ENCODE measurements at regions not wholly inside any gene's neighbourhood (a gene's known extent, or its start where the extent isn't known, plus 50 kb on each side); places are given as distances from the start of the nearest gene placed in this dataset.
"Not testable (repeated sequence)": the region's sequence is repeated elsewhere in the genome, so short reads cannot be mapped to it uniquely, and the experiment has no call there.

DNA sequence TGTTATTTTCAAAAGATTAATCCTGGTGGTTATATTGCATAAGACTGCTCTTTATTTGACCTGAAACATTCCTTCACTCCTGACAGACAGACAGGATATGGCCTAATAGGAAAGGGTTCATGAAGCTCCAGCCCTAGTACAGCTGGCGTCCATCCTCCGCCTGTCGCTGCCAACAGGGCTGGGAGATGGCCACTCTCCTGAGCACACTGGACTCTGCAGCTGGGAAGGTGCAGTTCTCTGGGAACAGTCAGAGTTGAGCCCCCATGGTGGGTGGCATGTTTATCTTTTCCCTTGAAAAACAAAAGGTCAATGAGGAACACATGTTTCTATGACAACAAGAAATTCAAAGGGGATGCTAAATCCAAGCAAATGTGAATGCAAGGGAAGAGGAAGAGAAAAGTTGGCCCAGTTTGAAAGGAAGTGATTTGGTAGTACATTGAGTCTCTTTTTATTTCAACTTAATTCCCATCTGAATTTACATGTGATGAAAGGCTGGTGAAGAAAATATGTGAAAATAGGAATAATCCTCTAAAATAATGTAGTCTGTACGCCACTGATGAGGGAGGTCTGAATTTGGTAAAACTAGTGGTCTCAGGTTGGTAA is 89.9 kb upstream of the DCN start:
- intact Hi-C loops (cut with micrococcal nuclease): no loop called here
- H3K4me1 Mint-ChIP-seq (ENCODE audit: low read depth): no peaks in the 10 kb centered on the region

DNA sequence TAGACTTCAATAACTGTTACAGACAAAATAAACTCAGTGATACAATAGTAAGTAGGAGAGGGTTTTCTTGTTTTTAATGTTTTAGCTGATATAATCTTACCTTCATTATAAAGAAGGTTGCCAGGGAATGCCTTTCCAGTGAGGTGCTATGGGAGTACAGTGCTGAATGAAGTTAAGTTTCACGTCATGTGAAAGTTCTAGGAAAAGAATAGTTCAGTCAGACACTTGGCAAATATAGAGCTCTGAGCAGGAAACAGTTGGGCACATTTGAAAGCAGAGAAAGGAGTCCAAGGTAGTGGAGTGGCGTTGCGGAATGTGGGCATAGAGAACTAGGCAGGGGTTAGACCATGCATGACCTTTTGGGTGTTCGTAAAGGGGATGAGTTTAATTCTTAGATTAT is 88.6 kb upstream of the DCN start:
- Mint-ChIP-seq H3K27me3 (ENCODE audit: insufficient read depth) (no peaks in the 10 kb centered on the region), H3K27ac (no peak overlapping the region), H3K4me3 (no peak overlapping the region), H3K36me3 (ENCODE audit: low read depth) (no peaks in the 10 kb centered on the region), H3K4me1 (ENCODE audit: low read depth) (no peaks in the 10 kb centered on the region), H3K9me3 (no peaks in the 10 kb centered on the region)
- DNase-seq (ENCODE audit: low spot score): no peak
- intact Hi-C loops (cut with micrococcal nuclease): no loop called here

More for the DNA sequence above, 89.9 kb upstream of the DCN start:
- DNase-seq (ENCODE audit: low spot score): no peak
- H3K4me3 Mint-ChIP-seq: no peak overlapping the region
- H3K36me3 Mint-ChIP-seq (ENCODE audit: low read depth): no peaks in the 10 kb centered on the region
- no peak overlapping the region for H3K27ac Mint-ChIP-seq
- no peaks in the 10 kb centered on the region for H3K27me3 Mint-ChIP-seq (ENCODE audit: insufficient read depth)
- H3K9me3 Mint-ChIP-seq: no peaks in the 10 kb centered on the region

DNA sequence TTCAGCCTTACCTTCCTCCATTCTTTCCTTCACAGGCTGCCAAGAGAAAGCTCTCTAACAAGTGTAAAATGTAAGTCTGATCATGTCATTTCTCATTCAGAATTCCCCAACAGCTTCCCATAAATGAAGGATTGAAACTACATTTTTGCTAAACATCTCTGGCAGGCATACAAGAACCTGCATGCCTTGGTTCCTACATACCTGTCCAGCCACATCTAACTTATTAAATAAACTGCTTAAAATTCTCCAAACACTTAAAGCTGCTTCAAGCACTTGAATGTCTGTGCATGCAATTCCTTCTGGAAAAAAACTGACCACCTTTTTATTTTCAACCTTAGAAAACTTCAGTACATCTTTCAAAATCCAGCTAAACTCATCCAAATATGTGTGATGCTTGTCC is 84.4 kb upstream of the DCN start:
- no peaks in the 10 kb centered on the region for H3K9me3 Mint-ChIP-seq
- H3K27ac Mint-ChIP-seq: no peak overlapping the region
- no peak for DNase-seq (ENCODE audit: low spot score)
- no peaks in the 10 kb centered on the region for H3K4me1 Mint-ChIP-seq (ENCODE audit: low read depth)
- intact Hi-C loops (cut with micrococcal nuclease): no loop called here
- H3K36me3 Mint-ChIP-seq (ENCODE audit: low read depth): no peaks in the 10 kb centered on the region
- H3K4me3 Mint-ChIP-seq: no peak overlapping the region
- H3K27me3 Mint-ChIP-seq (ENCODE audit: insufficient read depth): no peaks in the 10 kb centered on the region

GRCh38 chr12:91264178-91264577 is 81.6 kb upstream of the DCN start:
- intact Hi-C loops (cut with micrococcal nuclease): no loop called here
- H3K4me3 Mint-ChIP-seq: no peak overlapping the region

DNA sequence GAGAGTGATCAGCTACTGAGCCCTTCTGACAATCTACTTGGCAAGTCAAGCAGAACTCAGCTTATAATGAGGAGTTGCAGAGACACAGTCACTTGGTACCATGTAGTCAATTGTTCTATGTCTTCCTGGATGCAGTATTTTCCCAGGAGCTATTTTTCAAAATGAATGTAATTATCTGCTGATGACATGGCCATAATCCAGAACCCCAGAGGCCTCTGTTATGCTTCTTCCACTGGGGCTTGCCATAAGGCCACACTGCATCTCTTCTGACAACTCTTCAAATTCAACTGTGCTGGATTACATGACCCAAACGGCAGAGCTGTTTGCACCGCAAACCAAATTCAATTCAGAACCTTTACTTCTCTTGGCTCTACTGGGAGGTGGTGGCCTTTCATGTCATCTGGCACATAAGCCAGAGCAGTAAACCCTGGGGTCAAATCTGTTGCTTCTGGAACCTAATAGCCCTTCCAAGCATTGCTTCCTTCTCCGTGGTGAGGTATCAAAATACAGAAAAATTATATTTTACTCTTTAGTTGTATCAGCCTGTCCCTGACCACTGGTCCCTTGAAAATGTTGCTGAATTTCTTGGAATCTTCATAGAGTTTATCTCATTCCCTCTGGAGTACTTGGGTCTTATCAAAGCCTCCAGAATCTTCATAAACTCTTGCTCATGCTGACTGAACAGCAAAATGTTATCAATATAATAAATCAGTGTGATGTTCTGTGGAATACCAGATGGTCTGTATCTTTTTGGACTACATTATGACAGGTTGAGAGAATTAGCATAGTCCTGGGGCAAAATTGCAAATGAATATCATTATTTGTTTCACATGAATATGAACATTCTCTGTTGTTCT is 79.4 kb upstream of the DCN start:
- Mint-ChIP-seq H3K36me3 (ENCODE audit: low read depth) (no peaks in the 10 kb centered on the region), H3K9me3 (no peaks in the 10 kb centered on the region), H3K4me3 (no peak overlapping the region), H3K27me3 (ENCODE audit: insufficient read depth) (no peaks in the 10 kb centered on the region), H3K4me1 (ENCODE audit: low read depth) (no peaks in the 10 kb centered on the region), H3K27ac (no peak overlapping the region)
- intact Hi-C loops (cut with micrococcal nuclease): no loop called here
- no peak for DNase-seq (ENCODE audit: low spot score)

More at GRCh38 chr12:91264178-91264577, 81.6 kb upstream of the DCN start:
- H3K27me3 Mint-ChIP-seq (ENCODE audit: insufficient read depth): no peaks in the 10 kb centered on the region
- H3K36me3 Mint-ChIP-seq (ENCODE audit: low read depth): no peaks in the 10 kb centered on the region
- no peaks in the 10 kb centered on the region for H3K4me1 Mint-ChIP-seq (ENCODE audit: low read depth)
- no peak overlapping the region for H3K27ac Mint-ChIP-seq
- H3K9me3 Mint-ChIP-seq: no peaks in the 10 kb centered on the region
- no peak for DNase-seq (ENCODE audit: low spot score)

DNA sequence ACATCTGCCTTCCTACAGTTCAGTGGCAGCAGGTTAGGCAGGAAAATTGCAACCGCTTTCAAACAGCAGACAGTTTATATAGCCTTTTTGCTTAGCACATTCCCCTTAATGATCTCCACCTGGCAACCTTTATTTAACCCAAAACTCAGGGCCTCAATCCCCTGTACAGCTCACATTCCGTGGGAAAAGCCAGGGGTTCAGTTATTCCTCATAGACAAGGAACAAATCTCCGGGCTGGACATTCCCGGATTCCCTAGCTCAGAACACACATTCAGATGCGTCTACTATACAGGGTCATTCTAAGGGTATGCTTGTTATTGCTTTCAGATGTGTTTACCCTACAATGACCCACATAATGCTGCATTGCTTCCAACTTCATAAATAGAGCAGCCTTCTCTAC is 73.8 kb upstream of the DCN start:
- H3K4me3 Mint-ChIP-seq: no peak overlapping the region
- H3K4me1 Mint-ChIP-seq (ENCODE audit: low read depth): no peaks in the 10 kb centered on the region
- H3K9me3 Mint-ChIP-seq: no peaks in the 10 kb centered on the region
- H3K36me3 Mint-ChIP-seq (ENCODE audit: low read depth): no peaks in the 10 kb centered on the region
- no peaks in the 10 kb centered on the region for H3K27me3 Mint-ChIP-seq (ENCODE audit: insufficient read depth)
- DNase-seq (ENCODE audit: low spot score): no peak
- intact Hi-C loops (cut with micrococcal nuclease): no loop called here
- H3K27ac Mint-ChIP-seq: no peak overlapping the region

GRCh38 chr12:91252341-91252740 is 69.7 kb upstream of the DCN start:
- Mint-ChIP-seq H3K27me3 (ENCODE audit: insufficient read depth) (no peaks in the 10 kb centered on the region), H3K36me3 (ENCODE audit: low read depth) (no peaks in the 10 kb centered on the region), H3K27ac (no peak overlapping the region), H3K4me1 (ENCODE audit: low read depth) (no peaks in the 10 kb centered on the region), H3K9me3 (no peaks in the 10 kb centered on the region), H3K4me3 (no peak overlapping the region)
- intact Hi-C loops (cut with micrococcal nuclease): no loop called here
- DNase-seq (ENCODE audit: low spot score): no peak

DNA sequence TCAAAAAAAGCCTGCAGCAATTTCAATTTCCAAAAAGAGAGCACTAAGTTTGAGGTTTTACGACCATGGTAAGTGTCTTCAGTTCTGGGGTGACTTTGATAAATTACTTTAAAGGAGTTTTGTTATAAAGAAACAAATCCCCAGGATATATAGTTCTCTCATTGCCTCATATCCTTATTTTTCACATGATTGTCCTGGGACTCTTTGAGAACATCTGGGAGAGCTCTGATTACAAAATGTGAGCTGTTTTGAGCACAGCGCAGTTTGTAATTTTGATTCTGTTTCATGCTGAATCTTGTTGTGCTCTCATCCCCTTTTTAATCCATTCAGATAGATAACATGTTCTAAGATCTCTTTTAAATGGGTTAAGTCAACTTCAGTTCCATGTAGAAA is 67.7 kb upstream of the DCN start:
- Mint-ChIP-seq H3K9me3 (no peaks in the 10 kb centered on the region), H3K4me3 (no peak overlapping the region), H3K36me3 (ENCODE audit: low read depth) (no peaks in the 10 kb centered on the region), H3K27me3 (ENCODE audit: insufficient read depth) (no peaks in the 10 kb centered on the region), H3K4me1 (ENCODE audit: low read depth) (no peaks in the 10 kb centered on the region), H3K27ac (no peak overlapping the region)
- intact Hi-C loops (cut with micrococcal nuclease): no loop called here
- DNase-seq (ENCODE audit: low spot score): no peak

DNA sequence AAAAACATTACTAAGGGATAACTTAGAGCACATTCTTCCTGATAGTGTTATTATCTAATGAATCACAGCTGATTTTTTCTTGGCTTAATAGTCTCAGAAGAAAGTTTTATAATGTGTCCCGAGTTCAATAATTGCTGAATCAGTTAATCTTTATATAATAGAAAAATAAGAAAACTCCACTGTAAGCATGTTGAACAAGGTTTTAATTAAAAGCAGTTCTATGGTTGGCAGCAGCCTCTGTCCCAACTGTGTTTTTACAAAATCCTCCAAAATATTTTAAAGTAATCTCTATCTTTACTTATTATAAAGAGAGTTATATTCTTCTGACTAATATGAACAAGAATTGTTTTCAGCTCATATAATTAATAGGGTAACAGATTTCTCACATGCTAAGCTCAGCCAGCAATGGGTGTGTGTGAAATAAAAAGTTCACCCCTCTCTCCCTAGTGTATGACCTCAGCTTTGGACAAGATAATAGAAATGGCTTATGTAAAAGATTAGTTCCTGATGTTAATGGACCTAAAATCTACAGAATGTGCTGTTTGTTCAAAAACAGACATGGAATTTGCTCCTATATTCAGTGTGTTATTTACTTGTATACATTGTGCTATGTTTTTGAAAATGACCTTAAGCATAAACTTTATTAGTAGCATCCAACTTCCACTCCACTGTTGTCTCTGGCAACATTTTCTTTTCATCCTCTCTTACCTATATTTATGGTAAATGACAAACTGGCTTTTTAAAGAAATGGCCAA is 67.1 kb upstream of the DCN start:
- no peak overlapping the region for H3K4me3 Mint-ChIP-seq
- no peaks in the 10 kb centered on the region for H3K9me3 Mint-ChIP-seq
- intact Hi-C loops (cut with micrococcal nuclease): no loop called here
- no peaks in the 10 kb centered on the region for H3K4me1 Mint-ChIP-seq (ENCODE audit: low read depth)
- H3K27me3 Mint-ChIP-seq (ENCODE audit: insufficient read depth): no peaks in the 10 kb centered on the region
- H3K36me3 Mint-ChIP-seq (ENCODE audit: low read depth): no peaks in the 10 kb centered on the region
- DNase-seq (ENCODE audit: low spot score): no peak
- H3K27ac Mint-ChIP-seq: no peak overlapping the region

DNA sequence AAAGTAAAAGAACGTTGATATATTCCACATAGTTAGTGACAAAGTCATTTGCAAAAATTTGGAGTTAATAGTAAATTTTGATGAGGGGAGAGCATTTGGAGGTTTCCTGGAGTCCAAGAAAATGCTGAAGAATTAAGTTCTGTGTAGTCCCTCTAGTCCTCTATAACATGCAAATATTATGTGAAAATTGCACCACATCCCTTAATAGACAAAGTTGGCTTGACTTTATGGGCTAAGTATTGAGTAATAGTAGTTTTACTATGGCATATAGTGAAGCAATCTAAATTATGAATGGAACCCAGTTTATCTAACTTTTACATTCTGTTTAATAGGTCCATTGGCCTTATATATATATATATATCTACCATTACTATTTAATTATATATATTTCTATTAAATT is 66.4 kb upstream of the DCN start:
- H3K27me3 Mint-ChIP-seq (ENCODE audit: insufficient read depth): no peaks in the 10 kb centered on the region
- H3K4me3 Mint-ChIP-seq: no peak overlapping the region
- no peaks in the 10 kb centered on the region for H3K4me1 Mint-ChIP-seq (ENCODE audit: low read depth)
- no peak overlapping the region for H3K27ac Mint-ChIP-seq
- DNase-seq (ENCODE audit: low spot score): no peak
- H3K36me3 Mint-ChIP-seq (ENCODE audit: low read depth): no peaks in the 10 kb centered on the region
- intact Hi-C loops (cut with micrococcal nuclease): no loop called here
- H3K9me3 Mint-ChIP-seq: no peaks in the 10 kb centered on the region

- intact Hi-C loops (cut with micrococcal nuclease); H3K4me3 Mint-ChIP-seq; H3K9me3 Mint-ChIP-seq; H3K36me3 Mint-ChIP-seq (ENCODE audit: low read depth); DNase-seq (ENCODE audit: low spot score); H3K4me1 Mint-ChIP-seq (ENCODE audit: low read depth); H3K27ac Mint-ChIP-seq; H3K27me3 Mint-ChIP-seq (ENCODE audit: insufficient read depth): not testable (repeated sequence)
Measured at GRCh38 chr12:91243177-91243576, 60.6 kb upstream of the DCN start.

GRCh38 chr12:91241756-91242155 is 59.1 kb upstream of the DCN start:
- intact Hi-C loops (cut with micrococcal nuclease): no loop called here
- H3K36me3 Mint-ChIP-seq (ENCODE audit: low read depth): no peaks in the 10 kb centered on the region
- H3K27me3 Mint-ChIP-seq (ENCODE audit: insufficient read depth): no peaks in the 10 kb centered on the region
- DNase-seq (ENCODE audit: low spot score): no peak
- no peak overlapping the region for H3K27ac Mint-ChIP-seq
- H3K4me1 Mint-ChIP-seq (ENCODE audit: low read depth): no peaks in the 10 kb centered on the region
- no peaks in the 10 kb centered on the region for H3K9me3 Mint-ChIP-seq
- no peak overlapping the region for H3K4me3 Mint-ChIP-seq

DNA sequence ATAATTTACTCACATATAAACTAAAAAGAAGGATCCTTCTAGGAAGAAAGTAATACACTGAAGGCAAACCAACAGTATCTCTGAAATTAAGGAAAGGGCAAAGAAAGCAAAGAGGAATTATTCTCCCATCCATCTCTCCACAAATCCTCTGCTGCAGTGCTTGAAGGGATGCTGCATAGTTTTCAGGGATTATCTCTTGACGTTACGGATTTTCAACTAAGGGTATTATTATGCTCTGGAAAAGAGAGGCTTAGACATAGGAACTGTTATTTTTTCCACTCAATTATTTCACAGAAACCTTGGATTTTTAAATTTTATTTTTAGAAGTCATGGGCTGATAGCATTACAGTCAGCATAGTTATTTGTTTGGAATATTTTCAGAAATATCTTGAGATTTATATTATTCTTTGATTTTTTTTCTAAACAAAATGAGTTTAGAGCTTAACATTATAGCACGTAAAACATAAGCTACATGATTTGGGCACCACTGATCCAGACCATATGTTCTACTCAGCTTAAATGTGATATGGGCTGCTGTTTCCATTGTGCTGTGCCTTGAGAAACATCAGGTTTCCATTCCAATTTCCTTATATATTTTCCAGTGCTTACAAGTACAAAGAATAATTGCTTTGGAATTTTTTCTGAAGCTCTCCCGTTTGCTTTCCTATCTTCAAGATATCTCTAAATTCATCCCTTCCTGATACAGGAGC is 57.9 kb upstream of the DCN start:
- H3K4me1 Mint-ChIP-seq (ENCODE audit: low read depth): no peaks in the 10 kb centered on the region
- no peaks in the 10 kb centered on the region for H3K36me3 Mint-ChIP-seq (ENCODE audit: low read depth)
- H3K27ac Mint-ChIP-seq: no peak overlapping the region
- intact Hi-C loops (cut with micrococcal nuclease): no loop called here
- H3K9me3 Mint-ChIP-seq: no peaks in the 10 kb centered on the region
- H3K27me3 Mint-ChIP-seq (ENCODE audit: insufficient read depth): no peaks in the 10 kb centered on the region
- no peak overlapping the region for H3K4me3 Mint-ChIP-seq
- no peak for DNase-seq (ENCODE audit: low spot score)

Data from activated T-helper 1 cell treated with anti-CD3 and anti-CD28 coated beads, Interleukin-12 subunit alpha, Interleukin-12 subunit beta, Interleukin-2, Interleukin-4 antibody, amounts not matched to agents 30 ng/mL and 10 ng/mL and 1 ng/mL, durations not matched to agents 14 hours and 24 hours and 36 hours (primary cell).